IMR-90 (cell line): ENCODE measurements at regions not wholly inside any gene's neighbourhood (a gene's known extent, or its start where the extent isn't known, plus 50 kb on each side); places are given as distances from the start of the nearest gene placed in this dataset.

Experiments used
- ATAC-seq: fragments of 200-7000 bp; cut with Tn5 transposase; 2 replicates; pipeline ENCODE4 v1.9.1; 2020; ENCODE audit warnings: low read depth, mild to moderate bottlenecking, moderate library complexity
- BruUV-seq: library from RNA; stranded (reverse); fragments of 400-500 nt; replicated peaks from 2 replicates; lab custom pipeline; 2021; lab: Mats Ljungman, UMichigan
- CTCF ChIA-PET: fragments of 300-600 bp; formaldehyde crosslinking; extraction: SDS; loops from one replicate; lab custom pipeline; 2021; ENCODE audit warnings: antibody characterized with exemption; lab: Yijun Ruan, JAX
- POLR2A ChIA-PET: fragments of 300-600 bp; sonication (Branson Sonifier 250); formaldehyde crosslinking; loops from one replicate; lab custom pipeline; 2022; ENCODE audit warnings: antibody characterized with exemption; ENCODE audit not compliant: unreplicated experiment; lab: Charles Lee
- DNase-seq: peaks from one replicate; pipeline ENCODE4 v3.0.0; 2013
- H2AFZ ChIP-seq: replicated peaks from 2 replicates; pipeline ENCODE3; 2013; ENCODE audit warnings: low read length, mild to moderate bottlenecking; ENCODE audit not compliant: poor library complexity
- H2AK5ac ChIP-seq: 2 replicates; pipeline ENCODE4 v1.6.1; 2013; ENCODE audit warnings: low read depth, low read length, inconsistent platforms
- H2AK9ac ChIP-seq: replicated peaks from 2 replicates; pipeline ENCODE3; 2013; ENCODE audit warnings: mild to moderate bottlenecking, low read depth, low read length, moderate library complexity; ENCODE audit not compliant: poor library complexity
- H2BK120ac ChIP-seq: 2 replicates; pipeline ENCODE4 v1.6.1; 2013; ENCODE audit warnings: low read depth, low read length, inconsistent platforms
- H2BK15ac ChIP-seq: 3 replicates; pipeline ENCODE4 v1.6.1; 2013; ENCODE audit warnings: low read depth, low read length, inconsistent platforms
- H2BK20ac ChIP-seq: 2 replicates; pipeline ENCODE4 v1.6.1; 2013; ENCODE audit warnings: low read depth, mild to moderate bottlenecking, inconsistent platforms, low read length, moderate library complexity
- H2BK5ac ChIP-seq: 2 replicates; pipeline ENCODE4 v1.6.1; 2013; ENCODE audit warnings: mild to moderate bottlenecking, low read depth, low read length, inconsistent platforms; ENCODE audit not compliant: poor library complexity, severe bottlenecking
- H3K14ac ChIP-seq: replicated peaks from 2 replicates; pipeline ENCODE4 v1.6.1; 2013; ENCODE audit warnings: low read depth, low read length, inconsistent platforms
- H3K18ac ChIP-seq: 2 replicates; pipeline ENCODE4 v1.6.1; 2013; ENCODE audit warnings: low read depth, low read length, control low read depth
- H3K23ac ChIP-seq: 2 replicates; pipeline ENCODE4 v1.6.1; 2013; ENCODE audit warnings: low read depth, low read length, inconsistent platforms
- H3K27ac ChIP-seq: 2 replicates; pipeline ENCODE4 v1.5.1; 2013; ENCODE audit warnings: mild to moderate bottlenecking, control low read depth, low read length; ENCODE audit not compliant: insufficient read depth
- H3K27me3 ChIP-seq: 2 replicates; pipeline ENCODE4 v1.6.1; 2013; ENCODE audit warnings: low read length; ENCODE audit not compliant: control insufficient read depth, insufficient read depth
- H3K36me3 ChIP-seq: 2 replicates; pipeline ENCODE4 v1.6.1; 2013; ENCODE audit warnings: low read length, mixed read lengths; ENCODE audit not compliant: control insufficient read depth, insufficient read depth
- H3K4ac ChIP-seq: 2 replicates; pipeline ENCODE4 v1.6.1; 2013; ENCODE audit warnings: low read depth, low read length, inconsistent platforms
- H3K4me1 ChIP-seq: 2 replicates; pipeline ENCODE4 v1.6.1; 2013; ENCODE audit warnings: low read length, mixed read lengths; ENCODE audit not compliant: control insufficient read depth, insufficient read depth
- H3K4me2 ChIP-seq: 2 replicates; pipeline ENCODE4 v1.6.1; 2013; ENCODE audit warnings: low read depth, mild to moderate bottlenecking, control low read depth, low read length, moderate library complexity
- H3K4me3 ChIP-seq: 2 replicates; pipeline ENCODE4 v1.5.1; 2013; ENCODE audit warnings: low read depth, mild to moderate bottlenecking, control low read depth, low read length, moderate library complexity; ENCODE audit not compliant: insufficient read depth
- H3K56ac ChIP-seq: 2 replicates; pipeline ENCODE4 v1.6.1; 2013; ENCODE audit warnings: low read length, inconsistent platforms; ENCODE audit not compliant: insufficient read depth; ENCODE audit errors: extremely low read depth
- H3K79me1 ChIP-seq, 2 experiments: 2 replicates each; pipeline ENCODE4 v1.6.1; 2013; ENCODE audit warnings: low read length in 2 of 2, inconsistent platforms in 1 of 2, low read depth in 1 of 2
- H3K9ac ChIP-seq: 2 replicates; pipeline ENCODE4 v1.6.1; 2013; ENCODE audit warnings: low read depth, low read length, control low read depth
- H3K9me1 ChIP-seq: 2 replicates; pipeline ENCODE4 v1.6.1; 2013; ENCODE audit warnings: low read length, inconsistent platforms; ENCODE audit not compliant: insufficient read depth
- H3K9me3 ChIP-seq: 2 replicates; pipeline ENCODE4 v1.6.1; 2013; ENCODE audit warnings: low read length; ENCODE audit not compliant: control insufficient read depth, insufficient read depth
- H4K20me1 ChIP-seq: 2 replicates; pipeline ENCODE4 v1.6.1; 2013; ENCODE audit warnings: low read length, inconsistent platforms; ENCODE audit not compliant: insufficient read depth
- H4K5ac ChIP-seq: 2 replicates; pipeline ENCODE4 v1.6.1; 2013; ENCODE audit warnings: mild to moderate bottlenecking, low read depth, low read length, control low read depth
- H4K8ac ChIP-seq, 2 experiments: 2 replicates each; pipeline ENCODE4 v1.6.1; 2013; ENCODE audit warnings: low read depth in 2 of 2, low read length in 2 of 2, control low read depth in 1 of 2, inconsistent platforms in 1 of 2
- H4K91ac ChIP-seq: 2 replicates; pipeline ENCODE4 v1.6.1; 2013; ENCODE audit warnings: low read depth, low read length, inconsistent platforms; ENCODE audit not compliant: insufficient read depth
- BHLHE40 ChIP-seq: fragments of 150-350 bp; IDR thresholded peaks from 2 replicates; pipeline ENCODE4 v1.6.1; 2016; ENCODE audit warnings: mild to moderate bottlenecking, low read depth, low read length
- CEBPB ChIP-seq: IDR thresholded peaks from 2 replicates; pipeline ENCODE4 v1.6.1; 2012; ENCODE audit warnings: low read depth, low read length, improper control_type of control experiment
- CHD1 ChIP-seq: IDR thresholded peaks from 2 replicates; pipeline ENCODE4 v1.6.1; 2012; ENCODE audit warnings: low read depth, low read length, improper control_type of control experiment
- CTCF ChIP-seq: conservative IDR thresholded peaks from 2 replicates; pipeline ENCODE4 v1.5.1; 2012; ENCODE audit warnings: mild to moderate bottlenecking, low read depth, low read length, improper control_type of control experiment
- ELK1 ChIP-seq: fragments of 150-350 bp; IDR thresholded peaks from 2 replicates; pipeline ENCODE4 v1.6.1; 2016; ENCODE audit warnings: low read depth, mild to moderate bottlenecking, low read length, moderate library complexity, borderline replicate concordance
- FOS ChIP-seq: fragments of 150-350 bp; IDR thresholded peaks from 2 replicates; pipeline ENCODE4 v1.6.1; 2016; ENCODE audit warnings: low read depth, low read length
- MAFK ChIP-seq: IDR thresholded peaks from 2 replicates; pipeline ENCODE4 v1.6.1; 2012; ENCODE audit warnings: low read depth, low read length, improper control_type of control experiment
- MAZ ChIP-seq: IDR thresholded peaks from 2 replicates; pipeline ENCODE4 v1.6.1; 2012; ENCODE audit warnings: low read depth, mild to moderate bottlenecking, low read length, improper control_type of control experiment, moderate library complexity, borderline replicate concordance
- MXI1 ChIP-seq: IDR thresholded peaks from 2 replicates; pipeline ENCODE4 v1.6.1; 2012; ENCODE audit warnings: low read depth, mild to moderate bottlenecking, low read length, moderate library complexity, borderline replicate concordance
- NFE2L2 ChIP-seq: fragments of 150-350 bp; IDR thresholded peaks from 2 replicates; pipeline ENCODE4 v1.6.1; 2016; ENCODE audit warnings: low read depth, mild to moderate bottlenecking, low read length
- POLR2A ChIP-seq: IDR thresholded peaks from 2 replicates; pipeline ENCODE4 v1.6.1; 2012; ENCODE audit warnings: mild to moderate bottlenecking, low read depth, low read length
- RAD21 ChIP-seq: IDR thresholded peaks from 2 replicates; pipeline ENCODE4 v1.6.1; 2012; ENCODE audit warnings: low read length, improper control_type of control experiment
- RCOR1 ChIP-seq: IDR thresholded peaks from 2 replicates; pipeline ENCODE4 v1.6.1; 2012; ENCODE audit warnings: mild to moderate bottlenecking, low read length, improper control_type of control experiment; ENCODE audit not compliant: insufficient replicate concordance
- RFX5 ChIP-seq: IDR thresholded peaks from 2 replicates; pipeline ENCODE4 v1.8.0; 2012; ENCODE audit warnings: low read depth, mild to moderate bottlenecking, low read length, moderate library complexity
- SMC3 ChIP-seq: fragments of 150-350 bp; IDR thresholded peaks from 2 replicates; pipeline ENCODE4 v1.6.1; 2016; ENCODE audit warnings: low read depth, mild to moderate bottlenecking, antibody characterized with exemption, low read length, moderate library complexity
- WGBS, 2 experiments: methylation state at CpG; one replicate each; pipeline versions ENCODE4 v1.1.5 to v1.1.7; 2013; ENCODE audit warnings: missing lambda C conversion rate in 2 of 2; ENCODE audit not compliant: insufficient read length in 1 of 2; ENCODE audit errors: extremely low coverage in 2 of 2; 5-methylcytosine and 5-hydroxymethylcytosine counted together
- dilution Hi-C: fragments of 300-500 bp; cut with HindIII; formaldehyde crosslinking; loops from one replicate; pipeline ENCODE4 v1.14.3; 2018; ENCODE audit warnings: low sequenced_read_pairs; ENCODE audit not compliant: unreplicated experiment
- in situ Hi-C: fragments of 300-500 bp; cut with MboI; formaldehyde crosslinking; loops from 3 replicates; pipeline ENCODE4 v1.14.3; 2019; ENCODE audit warnings: low sequenced_read_pairs, inconsistent platforms, mixed read lengths
- intact Hi-C: fragments of 100-400 bp; cut with micrococcal nuclease; formaldehyde crosslinking; loops from 2 replicates; pipeline ENCODE4 v1.10.0; 2022
- TF ChIP-seq, protein P1 (sequence below): fragments of 150-350 bp; IDR thresholded peaks from 2 replicates; pipeline ENCODE4 v1.6.1; 2017; ENCODE audit warnings: mild to moderate bottlenecking, antibody characterized with exemption, low read length, low read depth

GRCh38 chr16:60949800-60950199 is 1086.4 kb downstream of the CDH8 start:
- Histone ChIP-seq H3K56ac (no peak overlapping the region), H3K23ac (no peak overlapping the region), H3K18ac (no peak overlapping the region), H3K4ac (no peak overlapping the region), H4K91ac (no peak overlapping the region), H2BK20ac (no peak overlapping the region), H3K27ac (no peak overlapping the region), H4K8ac (no peak overlapping the region), H2BK15ac (no peak overlapping the region), H3K36me3 (no peaks in the 10 kb centered on the region), H4K5ac (no peak overlapping the region), H3K9me1 (no peaks in the 10 kb centered on the region), H3K4me1 (no peaks in the 10 kb centered on the region), H2AFZ (no peak overlapping the region), H4K20me1 (no peaks in the 10 kb centered on the region), H3K14ac (no peak overlapping the region), H3K4me3 (no peak overlapping the region), H2AK9ac (no peak overlapping the region), H3K4me2 (no peak overlapping the region), H2BK120ac (no peak overlapping the region), H3K27me3 (no peaks in the 10 kb centered on the region), H3K79me1 (no peaks in the 10 kb centered on the region), H3K9me3 (0 out of 2 replicates have a peak, but pooled peaks cover 1% of the 10 kb centered on the region), H2BK5ac (no peak overlapping the region), H3K9ac (no peak overlapping the region), H2AK5ac (no peak overlapping the region)
- ATAC-seq = no peak
- TF ChIP-seq CTCF (no peak), MAFK (no peak), POLR2A (no peak), MXI1 (no peak), ELK1 (no peak), RFX5 (no peak), RCOR1 (no peak), CEBPB (no peak), NFE2L2 (no peak), RAD21 (no peak), MAZ (no peak), BHLHE40 (no peak), FOS (no peak), SMC3 (no peak), CHD1 (no peak)
- TF ChIP-seq, protein P1, sequence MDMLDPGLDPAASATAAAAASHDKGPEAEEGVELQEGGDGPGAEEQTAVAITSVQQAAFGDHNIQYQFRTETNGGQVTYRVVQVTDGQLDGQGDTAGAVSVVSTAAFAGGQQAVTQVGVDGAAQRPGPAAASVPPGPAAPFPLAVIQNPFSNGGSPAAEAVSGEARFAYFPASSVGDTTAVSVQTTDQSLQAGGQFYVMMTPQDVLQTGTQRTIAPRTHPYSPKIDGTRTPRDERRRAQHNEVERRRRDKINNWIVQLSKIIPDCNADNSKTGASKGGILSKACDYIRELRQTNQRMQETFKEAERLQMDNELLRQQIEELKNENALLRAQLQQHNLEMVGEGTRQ = no peak
- DNase-seq = no peak
- no TSS peak for BruUV-seq
- in situ Hi-C loops (no loop called here), dilution Hi-C loops (no loop called here), intact Hi-C loops (no loop called here)
- ChIA-PET POLR2A (no interaction called here), CTCF (no interaction called here)
- no CpG with 5 or more reads among the region's 5 CpGs for WGBS, 2 experiments
